Stimulated activated memory B cell treated with anti-CD40 and anti-IgM and Interleukin-4, amounts not matched to agents 10 μg/mL and 1 μg/mL and 100 μg/mL, for 72 hours (primary cell): ENCODE measurements at regions not wholly inside any gene's neighbourhood (a gene's known extent, or its start where the extent isn't known, plus 50 kb on each side); places are given as distances from the start of the nearest gene placed in this dataset.
"Not testable (repeated sequence)": the region's sequence is repeated elsewhere in the genome, so short reads cannot be mapped to it uniquely, and the experiment has no call there.

ENCODE experiments used
- ATAC-seq: fragments of 150-1000 bp; cut with Tn5 transposase; 2 replicates; pipeline ENCODE4 v1.10.0; 2021
- H3K27ac Mint-ChIP-seq: one replicate; pipeline ENCODE4 v1.8.0; 2022; ENCODE audit warnings: mild to moderate bottlenecking, mixed read lengths
- H3K27me3 Mint-ChIP-seq: one replicate; pipeline ENCODE4 v1.8.0; 2022; ENCODE audit warnings: mixed read lengths
- H3K36me3 Mint-ChIP-seq: one replicate; pipeline ENCODE4 v1.8.0; 2022; ENCODE audit warnings: mixed read lengths
- H3K4me1 Mint-ChIP-seq: one replicate; pipeline ENCODE4 v1.8.0; 2022; ENCODE audit warnings: mixed read lengths
- H3K4me3 Mint-ChIP-seq: one replicate; pipeline ENCODE4 v1.8.0; 2022; ENCODE audit warnings: mild to moderate bottlenecking, moderate library complexity, mixed read lengths
- H3K9me3 Mint-ChIP-seq: one replicate; pipeline ENCODE4 v1.8.0; 2022; ENCODE audit warnings: mixed read lengths

DNA sequence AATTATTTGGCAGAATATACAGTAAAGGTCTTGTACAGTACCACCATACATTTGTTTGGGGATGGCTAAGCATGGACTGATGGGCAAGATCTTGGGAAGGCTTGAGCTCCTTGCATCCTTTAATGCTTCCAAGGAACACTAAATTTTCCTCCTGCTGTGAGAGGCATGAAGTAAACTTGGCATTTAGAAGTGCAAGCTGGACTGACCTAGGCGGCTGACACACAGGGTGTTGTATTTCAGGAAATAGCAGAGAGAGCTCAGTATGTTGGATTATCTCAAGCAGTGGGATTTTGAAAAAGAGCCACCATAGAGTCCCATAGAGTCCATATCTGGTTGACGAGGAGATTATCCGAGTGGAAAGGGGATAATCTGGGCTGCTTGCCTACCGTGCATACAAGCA lies 2137.1 kb downstream of the TP53TG3F start:
- Mint-ChIP-seq H3K36me3 (no peaks in the 10 kb centered on the region), H3K27ac (no peak overlapping the region), H3K27me3 (no peaks in the 10 kb centered on the region), H3K9me3 (peaks cover 8% of the 10 kb centered on the region), H3K4me1 (no peaks in the 10 kb centered on the region), H3K4me3 (no peak overlapping the region)
- ATAC-seq, result no peak

DNA sequence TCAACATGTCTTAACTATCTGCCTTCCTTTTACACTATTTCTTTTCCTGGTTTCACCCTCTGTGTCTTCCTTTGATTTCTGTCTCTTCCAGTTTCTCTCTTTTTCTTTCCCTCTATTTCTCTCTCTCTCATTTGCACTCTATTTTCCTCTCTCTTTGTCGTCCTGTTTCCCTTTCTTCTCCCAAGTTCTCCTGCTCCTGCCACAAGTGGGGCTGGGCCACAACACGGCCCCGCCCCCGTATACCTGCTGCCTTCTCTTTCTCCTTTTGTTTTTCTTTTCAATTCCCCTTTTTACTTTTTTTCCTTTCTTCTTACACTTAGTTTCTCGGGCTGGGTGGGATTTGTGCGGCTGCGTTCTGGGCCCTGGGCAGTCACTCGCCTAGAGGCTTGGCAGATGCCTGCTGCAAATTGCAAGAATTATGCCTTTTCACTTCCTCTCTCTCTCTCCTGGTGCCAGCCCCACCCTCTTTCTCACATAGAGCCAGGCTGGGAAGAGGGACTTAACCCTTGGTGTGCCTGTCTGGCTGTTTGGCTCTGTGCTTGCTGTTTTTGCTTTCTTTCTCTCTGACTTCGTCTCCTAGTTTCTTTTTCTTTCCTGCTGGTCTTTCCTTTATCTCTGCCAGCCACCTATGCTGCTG lies 2139.4 kb downstream of the TP53TG3F start:
- H3K4me3 Mint-ChIP-seq, result no peak overlapping the region
- no peaks in the 10 kb centered on the region for H3K36me3 Mint-ChIP-seq
- H3K27ac Mint-ChIP-seq, result no peak overlapping the region
- no peaks in the 10 kb centered on the region for H3K4me1 Mint-ChIP-seq
- no peaks in the 10 kb centered on the region for H3K27me3 Mint-ChIP-seq
- H3K9me3 Mint-ChIP-seq, result peaks cover 8% of the 10 kb centered on the region
- no peak for ATAC-seq

DNA sequence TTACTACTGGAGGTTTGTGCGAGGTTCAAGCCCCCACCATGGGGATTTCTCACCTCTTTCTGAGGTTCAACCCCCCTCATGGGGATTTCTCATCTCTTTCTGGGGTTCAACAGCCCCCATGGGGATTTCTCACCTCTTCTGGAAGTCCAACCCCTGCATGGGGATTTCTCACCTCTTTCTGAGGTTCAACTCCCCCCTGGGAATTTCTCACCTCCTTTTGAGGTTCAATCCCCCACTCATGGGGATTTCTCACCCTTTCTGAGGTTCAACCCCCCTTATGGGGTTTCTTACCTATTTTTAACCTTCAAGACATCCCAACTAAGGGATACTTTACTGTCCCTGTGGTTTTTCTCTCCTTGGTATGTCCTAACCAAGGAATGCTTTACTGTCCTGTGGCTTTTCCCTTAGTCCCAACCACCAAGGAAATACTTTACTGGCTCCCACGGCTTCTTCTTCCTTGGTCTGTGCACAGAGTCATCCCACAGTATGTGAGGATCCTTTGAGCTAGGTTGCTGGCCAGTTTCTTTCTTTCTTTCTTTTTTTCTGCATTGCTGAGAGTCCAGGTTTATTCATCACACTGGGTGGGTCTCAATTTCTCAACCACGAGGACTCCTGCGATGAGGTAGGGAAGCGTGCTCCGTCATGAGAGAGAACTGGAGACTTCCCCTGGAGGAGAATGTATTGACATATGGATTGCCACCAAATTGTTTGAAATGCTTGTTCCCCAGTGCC lies 2140.2 kb downstream of the TP53TG3F start:
- no peak for ATAC-seq
- H3K4me3 Mint-ChIP-seq, result no peak overlapping the region

DNA sequence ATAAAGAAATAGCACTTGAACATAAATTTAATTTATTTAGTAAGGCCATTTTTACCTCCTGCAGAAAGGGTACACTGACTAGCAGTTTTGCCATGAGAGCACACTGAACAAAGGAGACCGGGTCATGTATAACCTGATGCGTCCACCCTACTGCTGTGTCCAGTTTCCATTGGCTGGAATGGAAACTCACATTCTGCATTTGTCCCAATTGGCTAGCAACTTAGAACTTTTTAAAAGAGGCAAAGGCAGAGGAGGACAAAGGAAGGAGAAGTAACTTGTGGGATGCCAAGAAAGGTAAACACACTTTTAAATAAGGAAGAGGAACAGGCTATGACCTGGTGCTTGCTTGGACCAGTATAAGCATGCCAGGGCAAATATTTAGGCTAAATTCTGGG lies 2140.7 kb downstream of the TP53TG3F start:
- not testable (repeated sequence) for H3K27ac Mint-ChIP-seq, H3K9me3 Mint-ChIP-seq, ATAC-seq, H3K27me3 Mint-ChIP-seq, H3K4me3 Mint-ChIP-seq, H3K4me1 Mint-ChIP-seq, H3K36me3 Mint-ChIP-seq

More for the DNA sequence above, 2140.2 kb downstream of the TP53TG3F start:
- Mint-ChIP-seq H3K27me3 (no peaks in the 10 kb centered on the region), H3K4me1 (no peaks in the 10 kb centered on the region), H3K36me3 (no peaks in the 10 kb centered on the region), H3K27ac (no peak overlapping the region), H3K9me3 (peaks cover 8% of the 10 kb centered on the region)

DNA sequence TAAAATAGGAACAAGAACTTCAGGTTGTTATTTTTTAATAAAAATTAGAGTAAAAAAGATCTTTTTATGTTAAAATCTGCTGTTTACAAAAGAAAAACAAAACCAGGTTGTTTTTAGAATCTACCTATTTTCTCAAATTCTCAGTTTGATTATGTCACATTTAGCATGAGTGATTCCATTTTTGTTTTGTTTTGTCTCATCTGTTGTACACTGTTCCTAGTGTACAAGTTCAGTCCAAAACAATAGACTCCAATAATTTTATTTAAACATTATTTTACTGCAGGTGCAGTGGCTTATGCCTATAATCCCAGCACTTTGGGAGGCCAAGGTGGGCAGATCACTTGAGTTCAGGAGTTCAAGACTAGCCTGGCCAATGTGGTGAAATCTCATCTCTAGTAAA lies 2142.7 kb downstream of the TP53TG3F start:
- Mint-ChIP-seq H3K27ac (no peak overlapping the region), H3K4me1 (no peaks in the 10 kb centered on the region), H3K36me3 (no peaks in the 10 kb centered on the region), H3K9me3 (peaks cover 8% of the 10 kb centered on the region), H3K4me3 (no peak overlapping the region), H3K27me3 (no peaks in the 10 kb centered on the region)
- ATAC-seq, result no peak

DNA sequence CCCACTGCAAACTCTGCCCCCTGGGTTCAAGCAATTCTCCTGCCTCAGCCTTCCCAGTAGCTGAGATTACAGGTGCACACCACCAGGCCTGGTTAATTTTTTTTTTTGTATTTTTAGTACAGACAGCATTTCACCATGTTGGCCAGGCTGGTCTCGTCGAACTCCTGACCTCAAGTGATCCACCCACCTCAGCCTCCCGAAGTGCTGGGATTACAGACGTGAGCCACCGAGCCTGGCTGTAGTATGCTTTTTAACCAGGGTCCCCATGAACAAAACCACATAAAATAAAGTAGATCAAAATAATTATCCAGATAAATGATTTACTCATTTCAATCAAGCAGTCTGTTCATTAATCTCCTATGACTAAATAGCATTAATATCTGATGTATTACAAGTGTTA lies 2144.0 kb downstream of the TP53TG3F start:
- not testable (repeated sequence) for H3K27me3 Mint-ChIP-seq, H3K27ac Mint-ChIP-seq, ATAC-seq, H3K4me3 Mint-ChIP-seq, H3K36me3 Mint-ChIP-seq, H3K4me1 Mint-ChIP-seq, H3K9me3 Mint-ChIP-seq

DNA sequence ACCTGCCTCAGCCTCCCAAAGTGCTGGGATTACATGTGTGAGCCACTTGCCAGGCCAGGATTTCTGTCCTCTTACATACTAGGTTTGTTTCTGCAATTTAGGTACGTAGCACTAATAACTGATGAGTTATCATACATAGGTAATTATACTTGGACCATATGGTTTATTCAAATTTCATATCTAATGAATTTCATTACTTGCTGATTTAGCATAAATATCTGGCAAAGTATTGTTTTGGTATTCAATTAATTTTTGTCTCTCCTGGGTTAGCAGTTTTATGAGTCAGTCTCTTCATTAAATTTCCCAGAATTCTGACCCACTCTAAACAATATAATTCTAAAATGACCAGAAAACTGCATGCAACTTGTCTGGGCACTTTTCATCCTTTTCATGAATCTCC lies 2146.5 kb downstream of the TP53TG3F start:
- no peaks in the 10 kb centered on the region for H3K27me3 Mint-ChIP-seq
- no peaks in the 10 kb centered on the region for H3K36me3 Mint-ChIP-seq
- H3K27ac Mint-ChIP-seq, result no peak overlapping the region
- no peaks in the 10 kb centered on the region for H3K9me3 Mint-ChIP-seq
- no peak overlapping the region for H3K4me3 Mint-ChIP-seq
- no peak for ATAC-seq
- no peaks in the 10 kb centered on the region for H3K4me1 Mint-ChIP-seq

DNA sequence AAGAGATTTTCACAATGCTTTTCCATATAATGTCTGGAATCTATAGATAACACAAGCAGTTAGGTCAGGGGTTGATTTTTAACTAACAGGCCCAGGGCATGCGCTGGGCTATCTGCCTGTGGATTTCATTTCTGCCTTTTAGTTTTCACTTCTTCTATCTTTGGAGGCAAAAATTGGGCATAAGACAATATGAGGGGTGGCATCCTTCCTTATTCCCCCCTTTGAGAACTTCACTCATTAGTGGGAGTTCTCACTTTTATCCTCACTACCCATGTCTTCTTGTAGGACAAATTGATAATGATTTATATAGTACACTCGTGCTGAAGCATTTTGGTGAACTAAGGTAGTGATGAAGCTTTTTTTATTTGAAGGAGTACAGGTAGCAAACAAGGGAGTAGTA lies 2155.5 kb downstream of the TP53TG3F start:
- not testable (repeated sequence) for H3K4me1 Mint-ChIP-seq, H3K4me3 Mint-ChIP-seq, H3K36me3 Mint-ChIP-seq, H3K27me3 Mint-ChIP-seq, H3K27ac Mint-ChIP-seq, ATAC-seq
- H3K9me3 Mint-ChIP-seq, result peaks cover 14% of the 10 kb centered on the region

DNA sequence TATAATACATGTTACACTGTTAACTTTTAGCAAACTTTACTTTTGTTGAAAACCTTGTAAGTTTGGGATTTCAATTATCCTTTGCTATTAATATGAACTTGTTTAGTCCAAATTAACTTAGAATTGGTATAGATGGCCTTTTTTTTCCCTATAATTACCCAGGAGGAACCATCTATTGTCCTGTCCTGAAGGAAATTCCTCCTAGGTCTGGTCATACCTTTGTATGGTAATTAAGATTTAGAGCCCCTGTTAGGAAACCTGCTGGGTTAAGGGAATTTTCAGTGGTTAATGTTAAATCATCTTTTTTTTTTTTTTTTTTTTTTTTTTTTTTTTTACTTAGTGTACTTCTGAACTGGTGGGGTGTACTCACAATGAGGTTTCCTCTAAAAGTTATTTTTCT lies 2159.8 kb downstream of the TP53TG3F start:
- H3K4me1 Mint-ChIP-seq, H3K27me3 Mint-ChIP-seq, ATAC-seq, H3K27ac Mint-ChIP-seq, H3K4me3 Mint-ChIP-seq, H3K36me3 Mint-ChIP-seq: not testable (repeated sequence)
- H3K9me3 Mint-ChIP-seq, result peaks cover 20% of the 10 kb centered on the region

DNA sequence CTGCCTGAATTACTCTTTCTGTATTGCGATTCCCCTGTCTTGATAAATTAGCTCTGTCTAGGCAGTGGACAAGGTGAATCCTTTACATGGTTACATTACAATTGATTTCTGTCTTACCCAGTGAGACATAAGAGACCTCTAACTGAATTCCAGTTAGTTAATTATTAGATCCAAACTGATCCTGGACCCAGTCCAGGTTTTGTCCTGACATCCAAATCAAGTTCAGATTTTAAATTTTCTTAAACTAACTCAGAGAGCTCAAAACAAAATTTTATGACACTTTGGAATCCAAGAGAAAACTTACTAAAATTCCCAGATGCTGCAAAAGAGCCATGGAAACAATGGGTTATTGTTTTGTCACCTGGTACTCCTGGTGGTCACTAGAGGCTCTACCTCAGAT lies 2166.6 kb downstream of the TP53TG3F start:
- H3K27me3 Mint-ChIP-seq, result no peaks in the 10 kb centered on the region
- H3K9me3 Mint-ChIP-seq, result peaks cover 4% of the 10 kb centered on the region
- no peaks in the 10 kb centered on the region for H3K4me1 Mint-ChIP-seq
- H3K4me3 Mint-ChIP-seq, result no peak overlapping the region
- H3K36me3 Mint-ChIP-seq, result no peaks in the 10 kb centered on the region
- H3K27ac Mint-ChIP-seq, result no peak overlapping the region
- no peak for ATAC-seq

DNA sequence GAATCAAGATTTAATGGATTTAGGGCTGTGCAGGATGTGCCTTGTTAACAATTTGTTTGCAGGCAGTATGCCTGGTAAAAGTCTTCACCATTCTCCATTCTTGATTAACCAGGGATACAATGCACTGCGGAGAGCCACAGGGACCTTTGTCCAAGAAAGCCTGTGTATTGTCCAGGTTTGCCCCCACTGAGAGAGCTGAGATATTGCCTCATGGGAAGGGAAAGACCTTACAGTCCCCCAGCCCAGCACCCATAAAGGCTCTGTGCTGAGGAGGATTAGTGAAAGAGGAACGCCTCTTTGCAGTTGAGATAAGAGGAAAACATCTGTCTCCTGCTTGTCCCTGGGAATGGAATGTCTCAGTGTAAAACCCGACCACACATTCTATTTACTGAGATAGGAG lies 2169.6 kb downstream of the TP53TG3F start:
- peaks cover under 1% of the 10 kb centered on the region for H3K9me3 Mint-ChIP-seq
- no peaks in the 10 kb centered on the region for H3K4me1 Mint-ChIP-seq

DNA sequence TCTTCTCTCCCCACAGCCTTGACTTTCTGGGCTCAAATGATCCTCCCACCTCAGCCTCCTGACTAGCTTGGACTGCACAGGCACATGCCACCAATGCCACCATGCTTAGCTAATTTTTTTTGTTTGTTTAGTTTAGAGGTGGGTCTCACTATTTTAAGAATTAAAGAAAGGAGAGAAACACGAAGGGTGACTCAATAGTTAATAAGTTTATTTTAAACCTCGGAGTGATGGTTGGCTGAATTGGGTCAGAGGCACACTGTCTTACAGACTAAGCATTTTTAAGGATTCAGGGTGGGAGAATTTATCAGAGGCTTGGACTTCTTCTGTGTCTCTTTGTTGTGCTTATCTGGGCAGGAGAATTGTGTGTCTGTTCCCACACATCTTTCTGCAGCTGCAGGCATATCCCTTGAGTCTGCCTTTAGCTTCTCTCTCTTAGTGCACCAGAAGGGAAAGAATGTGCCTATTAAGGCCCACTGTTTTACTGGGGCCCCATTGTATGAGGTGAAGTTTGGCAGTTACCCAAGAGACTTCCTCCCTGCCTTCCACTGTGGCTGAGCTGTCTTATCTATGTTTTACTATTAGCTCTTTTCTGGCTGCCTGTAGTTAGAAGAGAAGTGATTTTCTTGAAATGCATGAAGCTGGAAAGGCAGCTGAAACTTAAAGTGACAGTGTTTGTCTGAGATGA lies 2172.0 kb downstream of the TP53TG3F start:
- Mint-ChIP-seq H3K4me1 (no peaks in the 10 kb centered on the region), H3K9me3 (no peaks in the 10 kb centered on the region), H3K27me3 (no peaks in the 10 kb centered on the region), H3K27ac (no peak overlapping the region), H3K4me3 (no peak overlapping the region), H3K36me3 (no peaks in the 10 kb centered on the region)
- ATAC-seq, result no peak

More for the DNA sequence above, 2169.6 kb downstream of the TP53TG3F start:
- Mint-ChIP-seq H3K36me3 (no peaks in the 10 kb centered on the region), H3K27me3 (no peaks in the 10 kb centered on the region), H3K27ac (no peak overlapping the region), H3K4me3 (no peak overlapping the region)
- ATAC-seq, result no peak

DNA sequence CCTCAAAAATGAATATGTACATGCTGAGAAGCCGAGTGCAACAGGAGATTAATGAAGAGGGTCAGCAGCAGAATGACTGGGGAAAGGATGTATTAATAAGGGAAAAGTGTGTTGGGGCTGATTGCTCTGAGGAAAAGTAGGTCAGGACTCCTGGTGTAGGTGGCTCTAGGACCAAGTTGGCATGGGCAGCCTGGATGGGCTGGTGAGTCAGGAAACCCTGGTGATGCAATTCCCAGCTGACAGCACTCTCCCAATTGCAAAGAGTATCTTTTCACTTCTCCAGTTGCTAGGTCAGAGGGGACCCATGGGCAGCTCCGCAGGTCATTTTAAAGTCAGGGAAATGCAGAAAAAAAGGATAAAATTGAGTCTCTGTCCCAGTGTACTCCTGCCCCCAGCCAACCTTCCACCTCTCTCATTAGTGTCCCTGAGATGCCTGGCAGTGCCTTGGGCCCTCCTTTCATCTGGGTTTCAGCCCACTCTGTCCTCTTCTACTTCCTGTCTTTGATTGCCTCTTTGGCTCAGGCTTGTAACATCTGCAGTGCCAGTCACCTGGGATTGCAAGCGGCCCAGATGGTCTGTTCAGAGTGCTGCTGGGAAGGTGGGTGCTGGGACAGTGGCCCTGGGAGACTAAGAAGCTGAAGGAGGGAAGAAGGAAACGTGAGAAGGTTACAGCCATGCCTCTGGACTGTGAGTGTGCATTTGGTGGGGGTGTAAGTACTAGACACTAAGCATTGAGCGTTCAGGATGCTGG lies 2177.2 kb downstream of the TP53TG3F start:
- no peaks in the 10 kb centered on the region for H3K9me3 Mint-ChIP-seq
- no peak overlapping the region for H3K27ac Mint-ChIP-seq
- H3K4me1 Mint-ChIP-seq, result no peaks in the 10 kb centered on the region
- no peaks in the 10 kb centered on the region for H3K27me3 Mint-ChIP-seq
- H3K4me3 Mint-ChIP-seq, result no peak overlapping the region
- no peaks in the 10 kb centered on the region for H3K36me3 Mint-ChIP-seq
- ATAC-seq, result no peak

DNA sequence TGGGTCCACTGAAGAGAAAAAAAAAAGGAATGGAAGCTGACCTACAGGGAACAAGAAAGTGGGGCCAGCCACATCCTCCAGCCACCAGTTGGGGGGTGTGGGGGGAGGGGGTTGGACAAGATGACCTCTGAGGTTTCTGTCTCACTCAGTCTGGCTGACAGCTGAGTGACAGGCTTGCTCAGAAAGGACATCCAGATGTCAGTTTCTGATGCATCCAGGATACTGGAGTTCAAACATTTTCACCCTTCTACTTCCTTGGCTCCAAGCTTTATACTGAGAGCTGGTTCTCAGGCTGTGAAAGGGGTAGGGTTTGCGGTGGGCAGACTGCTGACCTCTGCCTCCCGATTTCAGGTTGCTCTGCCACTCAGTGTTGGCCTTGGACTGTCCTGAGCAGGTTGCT lies 2178.3 kb downstream of the TP53TG3F start:
- Mint-ChIP-seq H3K36me3 (no peaks in the 10 kb centered on the region), H3K27me3 (no peaks in the 10 kb centered on the region), H3K27ac (no peak overlapping the region), H3K4me1 (no peaks in the 10 kb centered on the region), H3K4me3 (no peak overlapping the region), H3K9me3 (no peaks in the 10 kb centered on the region)
- ATAC-seq, result no peak
